D341Med (cell line): ENCODE measurements at regions not wholly inside any gene's neighbourhood (a gene's known extent, or its start where the extent isn't known, plus 50 kb on each side); places are given as distances from the start of the nearest gene placed in this dataset.

Experiments used
- DNase-seq: peaks from one replicate; pipeline ENCODE4 v3.0.0; 2012; ENCODE audit warnings: low spot score

GRCh38 chr20:22791396-22791795, 207.0 kb upstream of the FOXA2 start:
- DNase-seq, result no peak

- no peak for DNase-seq
These were observed 207.6 kb upstream of the FOXA2 start for GRCh38 chr20:22791877-22792525.

GRCh38 chr20:22794200-22794599, 209.8 kb upstream of the FOXA2 start:
- DNase-seq, result no peak

- no peak for DNase-seq
These were observed 211.1 kb upstream of the FOXA2 start for GRCh38 chr20:22795433-22795832.

GRCh38 chr20:22795871-22796270, 211.5 kb upstream of the FOXA2 start:
- no peak for DNase-seq

- no peak for DNase-seq
These were observed 212.2 kb upstream of the FOXA2 start for GRCh38 chr20:22796469-22797077.

- no peak for DNase-seq
These were observed 212.7 kb upstream of the FOXA2 start for GRCh38 chr20:22797103-22797502.

GRCh38 chr20:22799687-22800086, 215.3 kb upstream of the FOXA2 start:
- DNase-seq, result no peak

- DNase-seq, result no peak
These were observed 215.8 kb upstream of the FOXA2 start for GRCh38 chr20:22800129-22800528.

- DNase-seq, result no peak
These were observed 217.2 kb upstream of the FOXA2 start for GRCh38 chr20:22801528-22801927.

- DNase-seq, result no peak
These were observed 217.9 kb upstream of the FOXA2 start for GRCh38 chr20:22802296-22802695.

GRCh38 chr20:22805219-22805618, 220.8 kb upstream of the FOXA2 start:
- no peak for DNase-seq

GRCh38 chr20:22805996-22806395, 221.6 kb upstream of the FOXA2 start:
- DNase-seq, result no peak

GRCh38 chr20:22807045-22807444, 222.7 kb upstream of the FOXA2 start:
- DNase-seq, result no peak

- no peak for DNase-seq
These were observed 223.4 kb upstream of the FOXA2 start for GRCh38 chr20:22807646-22808244.

GRCh38 chr20:22808628-22809027, 224.3 kb upstream of the FOXA2 start:
- DNase-seq, result no peak

- no peak for DNase-seq
These were observed 225.1 kb upstream of the SSTR4 start for GRCh38 chr20:22810030-22810429.

GRCh38 chr20:22810626-22811569, 224.2 kb upstream of the SSTR4 start:
- DNase-seq, result no peak

- DNase-seq, result no peak
These were observed 220.5 kb upstream of the SSTR4 start for GRCh38 chr20:22814471-22815205.

GRCh38 chr20:22815206-22815551, 219.9 kb upstream of the SSTR4 start:
- no peak for DNase-seq

- DNase-seq, result no peak
These were observed 219.4 kb upstream of the SSTR4 start for GRCh38 chr20:22815603-22816315.
